ENCODE measurements at regions not wholly inside any gene's neighbourhood (a gene's known extent, or its start where the extent isn't known, plus 50 kb on each side); places are given as distances from the start of the nearest gene placed in this dataset.
A peak's percentile ranks its signal among the peaks of the same experiment; 100 is the strongest.

DNA sequence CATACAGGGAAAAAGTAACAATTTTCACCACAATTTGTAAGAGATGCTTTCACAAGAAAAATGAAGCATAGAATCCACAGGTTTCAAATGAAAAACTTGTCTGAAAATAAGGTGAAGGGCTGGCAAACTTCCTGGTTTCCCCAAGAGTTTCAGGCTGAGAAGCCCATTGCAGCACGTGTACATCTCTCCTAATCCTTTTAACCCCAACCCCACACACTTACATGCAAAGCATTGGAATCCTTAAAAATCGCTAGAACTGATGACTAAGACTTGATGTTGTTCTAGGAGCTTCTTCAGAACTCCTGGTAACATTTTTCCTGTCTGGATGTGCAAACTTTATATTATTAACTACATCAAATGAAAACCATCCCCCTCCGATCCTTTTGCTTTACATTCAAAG is 317.8 kb upstream of the RGMB start (continued):
- no peak for TF ChIP-seq CEBPB (IDR thresholded peaks at IDR 0.05; ENCODE audit: low read depth, low read length)
- TF ChIP-seq POLR2A (IDR thresholded peaks at IDR 0.05; ENCODE audit: low read depth, low read length): no peak

DNA sequence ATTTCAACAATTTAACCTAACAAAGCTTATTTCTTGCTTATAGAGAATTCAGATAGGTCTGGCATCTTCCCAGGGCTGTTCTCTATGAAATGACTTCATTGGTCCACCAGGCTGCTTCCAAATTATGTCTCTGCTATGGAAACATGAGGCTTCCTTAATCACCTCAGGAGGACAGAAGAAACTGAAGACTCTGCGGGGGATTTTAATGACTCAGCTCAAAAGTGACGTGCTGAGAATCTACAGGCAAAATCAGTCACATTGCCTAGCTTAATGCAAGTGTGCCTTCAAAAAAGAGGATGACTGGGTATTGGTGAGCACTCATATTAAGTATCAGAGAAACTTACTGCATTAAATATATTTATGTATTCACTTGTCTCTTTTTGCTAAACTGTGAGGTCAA is 315.5 kb upstream of the RGMB start:
- no CpG with 5 or more reads among the region's 2 CpGs for WGBS, 2 experiments (ENCODE audit: extremely low coverage in 2 of 2, insufficient read length in 1 of 2)
- H2BK15ac ChIP-seq (ENCODE audit: low read depth, low read length): no peak overlapping the region
- TF ChIP-seq, protein P1, sequence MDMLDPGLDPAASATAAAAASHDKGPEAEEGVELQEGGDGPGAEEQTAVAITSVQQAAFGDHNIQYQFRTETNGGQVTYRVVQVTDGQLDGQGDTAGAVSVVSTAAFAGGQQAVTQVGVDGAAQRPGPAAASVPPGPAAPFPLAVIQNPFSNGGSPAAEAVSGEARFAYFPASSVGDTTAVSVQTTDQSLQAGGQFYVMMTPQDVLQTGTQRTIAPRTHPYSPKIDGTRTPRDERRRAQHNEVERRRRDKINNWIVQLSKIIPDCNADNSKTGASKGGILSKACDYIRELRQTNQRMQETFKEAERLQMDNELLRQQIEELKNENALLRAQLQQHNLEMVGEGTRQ (IDR thresholded peaks at IDR 0.05; ENCODE audit: low read depth, low read length): peak; percentile 37; the same call in 1 of the 2 replicates
- TF ChIP-seq POLR2A (IDR thresholded peaks at IDR 0.05; ENCODE audit: low read depth, low read length) (no peak), SMC3 (IDR thresholded peaks at IDR 0.05; ENCODE audit: low read depth, low read length) (peak; percentile 4; the same call in 1 of the 2 replicates), MAFK (IDR thresholded peaks at IDR 0.05; ENCODE audit: low read depth, low read length) (peak; percentile 91), BHLHE40 (IDR thresholded peaks at IDR 0.05; ENCODE audit: low read depth, low read length) (0 out of 2 replicates have a peak, but pooled peaks have one; percentile 40), FOS (IDR thresholded peaks at IDR 0.05; ENCODE audit: low read depth, low read length) (peak; percentile 50; the same call in 1 of the 2 replicates), NFE2L2 (IDR thresholded peaks at IDR 0.05; ENCODE audit: low read depth, low read length) (peak; percentile 88)
- TF ChIP-seq, protein P2, sequence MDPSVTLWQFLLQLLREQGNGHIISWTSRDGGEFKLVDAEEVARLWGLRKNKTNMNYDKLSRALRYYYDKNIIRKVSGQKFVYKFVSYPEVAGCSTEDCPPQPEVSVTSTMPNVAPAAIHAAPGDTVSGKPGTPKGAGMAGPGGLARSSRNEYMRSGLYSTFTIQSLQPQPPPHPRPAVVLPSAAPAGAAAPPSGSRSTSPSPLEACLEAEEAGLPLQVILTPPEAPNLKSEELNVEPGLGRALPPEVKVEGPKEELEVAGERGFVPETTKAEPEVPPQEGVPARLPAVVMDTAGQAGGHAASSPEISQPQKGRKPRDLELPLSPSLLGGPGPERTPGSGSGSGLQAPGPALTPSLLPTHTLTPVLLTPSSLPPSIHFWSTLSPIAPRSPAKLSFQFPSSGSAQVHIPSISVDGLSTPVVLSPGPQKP (IDR thresholded peaks at IDR 0.05; ENCODE audit: borderline replicate concordance, low read depth, low read length): no peak
- TF ChIP-seq, protein P3, sequence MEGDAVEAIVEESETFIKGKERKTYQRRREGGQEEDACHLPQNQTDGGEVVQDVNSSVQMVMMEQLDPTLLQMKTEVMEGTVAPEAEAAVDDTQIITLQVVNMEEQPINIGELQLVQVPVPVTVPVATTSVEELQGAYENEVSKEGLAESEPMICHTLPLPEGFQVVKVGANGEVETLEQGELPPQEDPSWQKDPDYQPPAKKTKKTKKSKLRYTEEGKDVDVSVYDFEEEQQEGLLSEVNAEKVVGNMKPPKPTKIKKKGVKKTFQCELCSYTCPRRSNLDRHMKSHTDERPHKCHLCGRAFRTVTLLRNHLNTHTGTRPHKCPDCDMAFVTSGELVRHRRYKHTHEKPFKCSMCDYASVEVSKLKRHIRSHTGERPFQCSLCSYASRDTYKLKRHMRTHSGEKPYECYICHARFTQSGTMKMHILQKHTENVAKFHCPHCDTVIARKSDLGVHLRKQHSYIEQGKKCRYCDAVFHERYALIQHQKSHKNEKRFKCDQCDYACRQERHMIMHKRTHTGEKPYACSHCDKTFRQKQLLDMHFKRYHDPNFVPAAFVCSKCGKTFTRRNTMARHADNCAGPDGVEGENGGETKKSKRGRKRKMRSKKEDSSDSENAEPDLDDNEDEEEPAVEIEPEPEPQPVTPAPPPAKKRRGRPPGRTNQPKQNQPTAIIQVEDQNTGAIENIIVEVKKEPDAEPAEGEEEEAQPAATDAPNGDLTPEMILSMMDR (conservative IDR thresholded peaks at IDR 0.05; ENCODE audit: low read depth, low read length): no peak
- ATAC-seq (ENCODE audit: low read depth) (peak; percentile 34; the same call in 1 of the 2 replicates), DNase-seq (peak; percentile 95)
- H3K27me3 ChIP-seq (ENCODE audit: control insufficient read depth, insufficient read depth, low read length): no peaks in the 10 kb centered on the region
- H2AK5ac ChIP-seq (ENCODE audit: low read depth, low read length): no peak overlapping the region
- no peak overlapping the region for H4K91ac ChIP-seq (ENCODE audit: insufficient read depth, low read depth, low read length)
- no TSS peak for BruUV-seq (replicated peaks)
- no peak overlapping the region for H3K4me3 ChIP-seq (ENCODE audit: insufficient read depth, low read depth, low read length)
- H3K4me1 ChIP-seq (ENCODE audit: control insufficient read depth, insufficient read depth, low read length): peaks cover 8% of the 10 kb centered on the region
- H2AK9ac ChIP-seq (replicated peaks; ENCODE audit: low read depth, low read length, poor library complexity): no peak overlapping the region
- 0 out of 2 replicates have a peak, but pooled peaks cover 5% of the 10 kb centered on the region for H3K9me1 ChIP-seq (ENCODE audit: insufficient read depth, low read length)
- H3K27ac ChIP-seq (ENCODE audit: insufficient read depth, low read length): no peak overlapping the region
- H2AFZ ChIP-seq (replicated peaks; ENCODE audit: low read length, poor library complexity): no peak overlapping the region
- H3K9ac ChIP-seq (ENCODE audit: low read depth, low read length): no peak overlapping the region
- peak overlapping the region in 1 of 2 experiments; percentile 47; a peak in 1 of 4 replicates for H4K8ac ChIP-seq (ENCODE audit: low read depth in 2 of 2, low read length in 2 of 2)
- H3K79me1 ChIP-seq (ENCODE audit: low read depth in 1 of 2, low read length in 2 of 2): 0 out of 4 replicates have a peak, but pooled peaks cover 0 to 8% of the 10 kb centered on the region in 2 experiments
- H3K23ac ChIP-seq (ENCODE audit: low read depth, low read length): no peak overlapping the region; the same call in 1 of the 2 replicates
- H2BK5ac ChIP-seq (ENCODE audit: low read depth, low read length, poor library complexity, severe bottlenecking): peak overlapping the region; percentile 93
- no peaks in the 10 kb centered on the region for H4K20me1 ChIP-seq (ENCODE audit: insufficient read depth, low read length)
- 0 out of 2 replicates have a peak overlapping the region, but pooled peaks have one; percentile 52 for H3K14ac ChIP-seq (replicated peaks; ENCODE audit: low read depth, low read length)
- ChIA-PET POLR2A (ENCODE audit: unreplicated experiment) (interaction anchor here (0.8 kb wide), 1 partner anchor 11 kb away, joined by 3 read pairs; no protein-coding TSS in a partner anchor), CTCF (interaction anchor here (0.6 to 1.7 kb wide), 3 partner anchors 309 to 313 kb away, joined by 3 to 4 read pairs (median 3); no protein-coding TSS in a partner anchor)
- H2BK20ac ChIP-seq (ENCODE audit: low read depth, low read length): peak overlapping the region; percentile 72; the same call in 1 of the 2 replicates
- no peak overlapping the region for H3K56ac ChIP-seq (ENCODE audit: extremely low read depth, insufficient read depth, low read length)
- H3K18ac ChIP-seq (ENCODE audit: low read depth, low read length): peak overlapping the region; percentile 26; the same call in 1 of the 2 replicates
- dilution Hi-C loops (cut with HindIII; ENCODE audit: low sequenced_read_pairs, unreplicated experiment): no loop called here
- in situ Hi-C loops (cut with MboI; ENCODE audit: low sequenced_read_pairs): loop anchor here (10.0 kb wide), 1 partner anchor 307 kb away; no protein-coding TSS in a partner anchor
- peak overlapping the region; percentile 17; the same call in 1 of the 2 replicates for H3K4me2 ChIP-seq (ENCODE audit: low read depth, low read length)
- H4K5ac ChIP-seq (ENCODE audit: low read depth, low read length): peak overlapping the region; percentile 39; the same call in 1 of the 2 replicates
- peak overlapping the region; percentile 11; the same call in 1 of the 2 replicates for H3K4ac ChIP-seq (ENCODE audit: low read depth, low read length)
- intact Hi-C loops (cut with micrococcal nuclease): no loop called here
- H2BK120ac ChIP-seq (ENCODE audit: low read depth, low read length): peak overlapping the region; percentile 33; the same call in 1 of the 2 replicates
- no peaks in the 10 kb centered on the region for H3K36me3 ChIP-seq (ENCODE audit: control insufficient read depth, insufficient read depth, low read length)
- no peaks in the 10 kb centered on the region for H3K9me3 ChIP-seq (ENCODE audit: control insufficient read depth, insufficient read depth, low read length)
